Middle frontal gyrus (tissue), 1 donor: ENCODE measurements at regions not wholly inside any gene's neighbourhood (a gene's known extent, or its start where the extent isn't known, plus 50 kb on each side); places are given as distances from the start of the nearest gene placed in this dataset.
"Not testable (repeated sequence)": the region's sequence is repeated elsewhere in the genome, so short reads cannot be mapped to it uniquely, and the experiment has no call there.

Source experiments
- DNase-seq: peaks from one replicate; pipeline ENCODE4 v3.0.0-alpha.2; 2015; ENCODE audit warnings: low spot score; ENCODE audit errors: extremely low spot score

DNA sequence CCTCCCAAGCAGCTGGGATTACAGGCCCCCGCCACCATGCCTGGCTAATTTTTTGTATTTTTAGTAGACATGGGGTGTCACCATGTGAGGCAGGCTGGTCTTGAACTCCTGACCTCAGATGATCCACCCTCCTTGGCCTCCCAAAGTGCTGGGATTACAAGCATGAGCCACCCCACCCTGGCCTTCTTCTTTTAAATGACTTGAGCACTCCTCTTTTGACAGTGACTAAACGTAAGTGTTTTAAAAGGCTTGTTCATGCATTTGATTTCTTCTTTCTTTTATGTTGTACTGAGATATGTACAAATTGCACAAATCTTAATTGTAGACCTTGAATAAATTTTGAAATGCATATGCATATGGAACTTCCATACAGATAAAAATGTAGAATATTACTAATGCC, 337.9 kb downstream of the CETN3 start:
- DNase-seq, result no peak

DNA sequence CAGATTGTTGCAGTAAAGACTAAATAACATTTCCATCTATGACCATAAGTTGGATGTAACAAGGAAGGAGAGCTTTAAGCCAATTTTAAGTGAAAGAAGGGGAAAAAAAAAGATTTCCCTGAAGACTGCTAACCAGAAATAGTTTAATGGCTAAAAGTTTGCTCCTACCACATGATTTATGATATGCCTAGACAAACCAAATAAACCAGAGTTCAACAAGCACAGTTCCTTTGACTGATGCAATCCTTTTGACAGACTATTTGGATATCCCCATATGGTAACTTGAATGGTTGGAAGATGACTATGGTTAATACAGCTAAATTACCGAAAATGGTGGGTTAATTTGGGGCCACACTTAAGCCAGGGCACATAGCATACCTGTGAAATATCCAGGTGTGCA, 338.5 kb downstream of the CETN3 start:
- DNase-seq, result no peak

DNA sequence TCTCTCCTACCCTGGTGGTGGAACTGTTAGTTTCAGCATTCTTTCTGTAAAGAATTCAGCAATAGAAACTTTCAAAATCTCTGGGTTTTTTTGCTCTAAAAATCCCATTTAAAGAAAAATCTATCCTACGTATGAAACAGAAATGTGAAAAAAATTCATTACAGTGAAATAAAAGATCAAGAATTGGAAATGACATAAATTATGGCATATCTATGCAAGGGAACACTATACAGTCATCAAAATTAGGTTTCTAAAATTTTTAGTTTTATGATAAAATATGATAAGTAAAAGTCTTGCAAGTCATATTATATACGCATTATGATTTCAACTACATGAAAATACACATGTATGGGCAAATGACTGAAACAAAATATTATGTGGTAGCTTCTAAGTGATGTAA, 342.6 kb downstream of the CETN3 start:
- no peak for DNase-seq

DNA sequence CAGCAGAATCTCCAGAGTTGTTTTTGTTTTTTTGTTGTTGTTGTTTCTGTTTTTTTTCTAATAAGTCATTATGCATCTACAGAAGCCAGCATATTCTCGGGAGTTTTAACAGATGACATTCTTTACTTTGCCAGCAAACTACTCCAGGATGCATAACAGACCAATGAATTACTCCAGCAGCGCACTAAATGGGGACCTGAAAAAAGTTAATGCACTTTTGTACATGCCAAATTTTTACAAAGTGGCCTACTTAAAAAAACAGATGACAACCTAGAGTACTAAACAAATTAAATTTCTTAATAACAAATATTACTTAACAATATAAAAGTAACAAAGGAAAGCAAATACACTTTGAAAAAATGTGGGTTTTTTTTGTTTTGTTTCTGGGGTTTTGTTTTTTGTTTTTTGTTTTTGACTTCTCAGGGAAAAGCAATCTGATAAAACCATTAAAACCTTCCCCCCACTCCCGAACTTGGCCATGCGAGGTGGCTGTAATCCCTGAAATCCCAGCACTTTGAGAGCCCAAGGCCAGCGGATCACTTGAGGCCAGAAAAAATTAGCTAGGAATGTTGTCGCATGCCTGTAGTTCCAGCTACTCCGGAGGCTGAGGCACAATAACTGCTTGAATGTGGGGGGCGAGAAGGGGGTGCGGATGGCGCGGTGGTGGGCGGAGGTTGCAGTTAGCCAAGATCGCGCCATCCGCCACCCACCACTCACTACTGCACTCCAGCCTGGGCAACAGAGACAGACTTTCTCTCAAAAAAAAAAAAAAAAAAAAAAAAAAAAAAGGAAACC, 352.4 kb downstream of the CETN3 start:
- no peak for DNase-seq

DNA sequence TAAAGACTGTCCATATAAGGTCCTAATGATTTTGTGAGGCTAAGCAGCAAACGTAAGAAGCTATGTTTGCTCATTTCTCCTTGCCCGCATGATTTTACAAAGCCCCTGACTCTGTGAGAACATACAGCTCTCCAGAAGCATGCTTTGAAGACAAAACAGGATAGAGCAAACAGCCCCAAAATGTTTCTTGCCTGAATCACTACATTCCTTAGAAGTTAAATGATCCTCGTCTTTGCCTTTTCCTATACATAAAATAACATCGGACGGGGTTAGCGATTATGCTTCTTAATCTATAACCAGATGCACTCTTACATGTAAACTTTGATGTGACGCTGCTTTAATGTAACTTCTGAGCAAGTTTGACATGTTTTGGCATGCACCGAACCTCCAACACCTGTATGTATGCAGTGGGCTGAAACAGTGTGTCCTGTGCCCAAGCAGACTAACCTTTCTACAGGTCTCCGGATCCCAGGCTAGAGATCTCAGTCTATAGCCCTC, 353.7 kb downstream of the CETN3 start:
- DNase-seq, result no peak

DNA sequence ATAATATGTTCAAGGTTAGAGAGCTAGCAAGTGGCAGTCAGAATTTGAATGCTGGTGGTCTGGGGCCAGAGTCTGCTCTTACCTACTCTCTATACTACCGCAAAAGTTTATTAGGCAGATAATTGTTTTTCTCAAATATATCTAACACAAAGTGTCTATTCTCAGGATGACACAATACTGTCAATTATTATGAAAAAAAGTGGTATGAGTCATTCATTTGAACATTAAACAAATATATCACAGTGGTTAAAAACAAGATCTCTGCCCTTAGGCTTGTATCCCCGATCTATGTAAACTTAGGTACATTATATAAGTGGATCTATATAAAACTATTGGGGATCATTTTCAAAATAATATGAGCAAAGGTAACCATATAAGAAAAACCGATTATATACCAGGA, 354.9 kb downstream of the CETN3 start:
- DNase-seq, result no peak

DNA sequence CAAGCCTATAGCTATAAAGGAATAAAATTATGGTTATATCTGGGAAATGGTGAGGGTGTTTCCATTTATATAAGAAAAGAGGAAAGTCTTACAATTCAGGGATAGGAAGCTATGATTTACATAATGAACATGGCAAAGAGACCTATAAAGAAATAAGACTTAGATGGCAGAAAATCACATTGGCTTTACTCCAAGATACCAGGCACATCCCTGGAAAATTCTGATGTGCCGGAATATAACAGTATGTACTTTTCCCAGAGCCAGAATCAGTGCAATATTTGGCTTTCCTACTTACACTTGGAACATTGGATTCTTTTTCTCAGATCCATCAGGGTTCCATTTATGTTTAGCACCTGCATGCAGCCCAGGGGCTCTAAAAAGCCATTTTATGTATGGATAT, 357.8 kb downstream of the CETN3 start:
- DNase-seq, result no peak

DNA sequence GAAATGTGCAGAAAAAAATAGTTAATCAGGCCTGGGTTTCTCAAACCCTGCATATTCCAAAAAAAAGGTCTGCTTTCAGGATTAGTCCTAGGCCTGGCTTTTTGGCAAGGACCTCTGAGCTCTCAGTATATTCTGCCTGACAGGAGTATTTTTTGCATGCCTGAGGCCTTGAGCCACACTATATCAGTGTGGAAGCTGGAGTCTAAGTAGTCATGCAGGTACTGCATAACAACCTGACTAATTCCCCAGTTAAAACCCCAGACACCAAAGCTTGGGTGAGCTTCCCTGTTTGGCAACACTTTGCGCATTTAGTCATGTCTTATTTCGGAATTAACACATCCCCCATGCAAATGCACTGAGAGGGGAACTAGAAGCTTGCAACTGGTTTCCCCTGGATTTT, 359.5 kb downstream of the CETN3 start:
- no peak for DNase-seq

DNA sequence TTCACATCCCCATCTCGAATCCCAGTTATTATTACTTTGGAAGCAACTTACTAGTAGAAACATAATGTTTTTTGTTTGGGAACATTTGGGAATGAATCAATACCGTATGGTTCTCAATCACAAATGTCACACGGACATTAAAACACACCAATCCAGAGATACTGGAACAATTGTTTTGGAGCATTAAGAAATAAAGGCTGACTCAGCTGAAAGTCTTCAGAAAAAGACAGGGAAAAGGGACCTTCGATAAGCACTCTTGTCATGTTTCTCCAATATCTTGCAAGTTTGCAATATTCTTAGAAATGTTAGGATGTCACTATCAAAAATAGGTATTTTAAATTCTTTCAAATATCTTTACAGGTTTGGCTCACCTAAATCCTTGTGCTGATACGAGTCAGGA, 362.4 kb downstream of the CETN3 start:
- DNase-seq, result no peak

DNA sequence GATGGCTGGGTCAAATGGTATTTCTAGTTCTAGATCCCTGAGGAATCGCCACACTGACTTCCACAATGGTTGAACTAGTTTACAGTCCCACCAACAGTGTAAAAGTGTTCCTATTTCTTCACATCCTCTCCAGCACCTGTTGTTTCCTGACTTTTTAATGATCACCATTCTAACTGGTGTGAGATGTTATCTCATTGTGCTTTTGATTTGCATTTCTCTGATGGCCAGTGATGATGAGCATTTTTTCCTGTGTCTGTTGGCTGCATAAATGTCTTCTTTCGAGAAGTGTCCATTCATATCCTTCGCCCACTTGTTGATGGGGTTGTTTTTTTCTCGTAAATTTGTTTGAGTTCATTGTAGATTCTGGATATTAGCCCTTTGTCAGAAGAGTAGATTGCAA, 369.5 kb downstream of the CETN3 start:
- DNase-seq, result not testable (repeated sequence)

DNA sequence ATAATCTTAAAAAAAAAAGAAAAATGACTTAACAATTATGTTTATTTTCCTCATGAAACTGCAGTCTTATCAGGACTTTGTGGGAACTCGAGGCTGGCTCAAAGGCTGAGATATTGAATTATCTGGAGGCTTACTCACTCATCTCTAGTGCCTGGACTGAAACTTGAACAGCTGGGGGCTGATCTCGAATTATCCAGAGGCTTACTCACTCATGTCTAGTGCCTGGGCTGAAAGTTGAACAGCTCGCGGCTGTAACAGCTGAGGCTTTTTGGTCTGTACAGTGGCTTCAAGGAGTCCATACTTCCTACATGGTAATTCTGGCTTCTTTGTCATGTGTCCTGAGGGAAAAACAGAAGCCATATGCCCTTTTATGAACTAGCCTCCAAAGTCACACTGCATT, 371.9 kb downstream of the CETN3 start:
- DNase-seq, result no peak

DNA sequence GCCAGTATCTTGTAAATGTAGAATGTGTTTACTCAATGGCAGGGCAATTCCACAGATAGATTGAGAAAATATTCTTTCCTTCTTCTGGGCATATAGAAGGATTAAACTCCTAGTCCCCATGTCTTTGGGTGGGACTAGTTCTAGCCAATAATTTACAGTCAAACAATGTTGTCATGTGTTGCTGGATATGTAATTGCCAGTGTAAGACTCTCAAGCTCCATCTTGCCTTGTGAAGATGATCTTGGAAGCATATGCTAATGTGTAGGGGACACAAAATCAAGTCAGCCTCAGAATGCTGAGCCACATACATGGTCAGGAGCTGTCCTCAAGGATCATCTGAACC, 386.9 kb downstream of the CETN3 start:
- no peak for DNase-seq

DNA sequence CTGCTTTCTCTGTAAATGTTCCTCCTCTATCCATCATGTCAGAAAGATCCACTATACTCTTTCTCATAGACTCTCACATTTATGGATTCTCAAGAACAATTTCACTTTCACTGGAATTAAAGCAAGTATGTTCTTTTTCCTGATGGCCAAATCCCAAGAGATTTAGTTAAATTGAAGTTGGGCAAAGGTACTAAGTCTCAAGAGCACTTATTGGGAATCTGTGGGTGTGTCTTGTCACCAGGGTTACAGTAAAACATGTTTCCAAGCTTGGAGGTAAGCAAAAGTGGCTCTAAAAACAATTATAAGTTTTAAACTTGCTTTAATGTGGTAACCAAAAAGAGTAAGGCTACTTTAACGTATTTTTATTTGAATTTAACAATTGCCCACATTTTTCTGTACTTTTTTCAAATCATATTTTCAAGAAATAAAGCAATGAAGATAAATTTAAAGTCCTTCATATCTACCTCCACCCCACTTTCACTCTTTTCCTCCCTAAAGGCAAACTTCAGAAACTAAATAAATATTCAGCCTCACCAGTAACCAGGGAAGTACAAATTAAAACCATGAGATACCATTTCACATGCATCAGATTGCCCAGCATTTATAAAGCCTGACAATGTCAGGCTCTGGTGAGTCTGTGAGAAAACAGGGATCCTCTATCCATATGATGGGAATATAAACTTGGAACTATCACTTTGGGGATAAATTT, 387.4 kb downstream of the CETN3 start:
- DNase-seq, result no peak

DNA sequence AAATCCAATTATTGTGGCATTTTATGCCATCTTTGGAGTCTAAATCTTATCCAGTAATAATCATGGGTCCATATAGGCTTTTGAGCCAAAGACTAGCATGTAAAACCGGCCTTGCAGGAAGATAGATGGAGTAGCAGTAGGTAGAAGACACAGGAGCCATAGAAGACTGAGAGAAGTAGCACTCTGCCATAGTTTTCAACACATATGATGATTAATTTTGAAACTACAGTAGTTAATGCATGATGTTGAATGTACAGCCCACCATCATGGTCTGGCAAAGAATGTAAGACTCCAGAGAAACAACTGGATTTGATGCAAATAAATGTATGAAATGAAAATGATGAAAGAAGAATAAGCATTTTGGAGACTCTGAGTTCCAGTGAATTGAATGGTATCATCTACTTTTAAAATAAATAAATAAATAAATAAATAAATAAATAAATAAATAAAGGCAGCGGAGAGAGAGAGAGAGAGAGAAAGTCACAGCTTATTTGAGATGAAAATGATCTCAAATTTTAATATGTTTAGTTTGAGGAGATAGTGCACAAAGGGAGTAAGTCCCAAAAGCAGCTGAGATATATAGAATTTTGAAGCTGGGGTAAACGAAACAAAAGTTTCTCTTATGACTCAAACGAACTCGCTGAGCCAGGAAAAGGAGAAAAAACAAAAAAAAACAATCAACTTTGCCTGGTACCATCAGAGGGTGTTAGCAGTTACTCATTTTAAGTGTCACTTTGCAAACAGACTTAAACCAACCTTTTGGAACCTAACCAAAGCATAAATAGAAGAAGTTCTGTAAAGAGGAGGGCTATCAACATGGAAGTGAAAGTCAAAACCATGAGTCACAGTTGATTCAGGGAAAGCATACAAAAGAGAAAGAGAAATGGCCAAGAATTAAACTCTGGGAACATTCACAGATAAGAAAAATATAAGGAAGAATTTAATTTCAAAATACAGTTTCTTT, 388.7 kb downstream of the CETN3 start:
- peak; percentile 55 for DNase-seq

DNA sequence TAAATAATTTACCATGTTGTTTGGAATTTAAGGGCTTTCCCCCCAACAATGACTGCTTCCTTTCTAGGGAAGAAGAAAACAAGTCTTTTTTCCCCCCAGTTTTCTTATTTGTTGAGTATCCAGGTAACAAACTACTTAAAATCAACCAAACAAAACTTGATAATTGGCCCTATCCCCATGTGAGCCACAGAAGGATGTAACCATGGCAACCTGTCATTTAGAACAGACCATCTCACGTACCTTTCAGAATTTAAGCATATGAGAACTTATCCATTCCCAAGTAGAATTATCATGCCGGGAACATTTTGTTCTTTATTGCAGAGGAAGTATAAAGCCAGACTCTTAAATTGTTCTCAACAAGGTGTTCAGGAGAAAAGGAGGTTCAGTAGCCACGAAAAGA, 392.3 kb downstream of the CETN3 start:
- DNase-seq, result no peak

DNA sequence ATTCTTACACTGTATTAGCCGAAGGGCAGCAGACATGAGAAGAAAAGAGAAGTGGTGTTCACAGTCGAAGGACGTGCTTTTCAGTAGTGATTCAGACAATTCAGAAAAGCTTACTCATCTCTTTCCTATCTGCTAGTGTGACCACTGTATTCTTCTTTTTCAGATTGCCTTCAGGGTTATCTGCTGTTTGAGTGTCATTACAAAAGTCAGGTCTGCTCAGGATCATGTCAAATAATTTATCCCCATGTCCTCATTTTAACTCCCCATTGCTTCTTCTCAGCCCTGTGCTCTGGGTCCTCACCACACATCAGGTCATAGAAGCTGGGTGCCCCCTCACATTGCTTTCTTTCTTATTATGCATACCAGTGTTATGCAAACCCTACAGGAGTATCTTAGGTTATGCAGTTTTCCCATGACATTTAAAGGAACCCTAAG, 394.0 kb downstream of the CETN3 start:
- no peak for DNase-seq

DNA sequence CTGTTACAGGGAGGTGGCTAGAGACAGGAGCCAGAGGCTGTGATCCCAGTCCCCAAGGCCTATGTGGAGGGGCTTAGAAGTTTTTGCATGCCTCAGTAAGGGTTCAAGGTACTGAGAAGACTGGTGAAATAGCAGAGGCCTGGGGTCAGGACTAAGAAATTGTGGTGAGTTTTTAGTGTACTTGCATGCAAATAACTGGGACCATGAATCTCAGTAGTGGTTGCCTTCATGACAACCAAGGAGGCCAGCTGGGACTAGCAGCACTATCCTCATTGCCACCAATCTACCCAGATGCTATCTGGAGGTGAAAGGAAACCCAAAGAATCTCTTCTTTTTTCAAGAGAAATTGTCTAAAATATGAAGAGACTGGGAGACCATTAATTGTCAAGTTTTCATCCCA, 395.1 kb downstream of the CETN3 start:
- DNase-seq, result no peak

DNA sequence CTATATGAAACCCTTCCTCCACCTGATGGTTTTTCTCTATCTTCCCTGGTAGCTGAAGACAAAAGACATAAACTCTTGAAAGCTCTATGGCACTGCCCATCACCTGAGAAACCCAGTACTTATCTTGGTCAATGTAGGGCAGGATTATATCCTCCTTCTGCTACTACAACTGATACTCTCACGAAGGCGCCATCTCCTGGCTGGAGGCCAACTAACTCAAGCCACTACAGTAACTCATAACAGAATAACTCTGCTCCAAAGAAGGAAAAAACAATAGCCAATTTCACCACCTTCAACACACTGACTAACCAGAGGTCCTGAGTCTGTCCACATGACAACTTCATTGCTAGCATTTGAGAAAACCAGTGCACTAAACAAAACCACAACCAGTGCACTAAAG, 409.2 kb downstream of the CETN3 start:
- no peak for DNase-seq

DNA sequence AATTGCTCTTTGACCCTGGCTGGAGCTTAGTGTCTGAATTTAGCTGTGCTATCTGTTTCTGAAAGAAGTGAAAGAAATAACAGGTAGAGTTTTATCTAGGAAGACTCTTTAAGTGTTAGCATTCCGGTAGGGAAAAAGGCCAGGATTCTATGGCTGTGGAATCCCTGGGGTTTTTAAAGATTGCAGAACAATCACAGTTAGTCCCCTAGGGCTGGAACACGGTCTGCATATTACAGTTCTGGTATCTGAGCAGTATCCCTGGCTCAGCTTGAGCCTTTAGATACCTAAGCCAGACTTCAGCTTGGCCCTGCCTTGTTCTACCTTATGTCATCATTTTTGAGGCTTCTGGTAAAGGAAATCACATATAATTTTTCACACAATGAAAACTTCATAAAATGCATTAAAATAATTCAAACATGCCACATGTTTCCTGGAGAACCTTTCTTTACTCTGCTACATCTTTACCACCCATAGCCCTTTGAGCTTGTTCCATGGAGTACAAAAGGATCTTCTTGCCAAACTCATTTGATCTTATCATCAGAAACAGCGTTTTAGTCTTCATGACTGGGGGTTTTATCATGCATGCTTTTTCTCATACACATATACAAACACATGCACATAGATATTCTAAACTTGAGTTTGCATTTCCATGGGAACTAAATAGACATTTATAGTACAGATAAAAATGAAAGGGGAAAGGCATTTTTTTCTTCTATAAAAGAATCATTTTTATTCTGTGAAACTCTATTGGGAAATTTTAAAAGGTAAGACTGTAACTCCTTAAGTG, 410.8 kb downstream of the CETN3 start:
- no peak for DNase-seq

DNA sequence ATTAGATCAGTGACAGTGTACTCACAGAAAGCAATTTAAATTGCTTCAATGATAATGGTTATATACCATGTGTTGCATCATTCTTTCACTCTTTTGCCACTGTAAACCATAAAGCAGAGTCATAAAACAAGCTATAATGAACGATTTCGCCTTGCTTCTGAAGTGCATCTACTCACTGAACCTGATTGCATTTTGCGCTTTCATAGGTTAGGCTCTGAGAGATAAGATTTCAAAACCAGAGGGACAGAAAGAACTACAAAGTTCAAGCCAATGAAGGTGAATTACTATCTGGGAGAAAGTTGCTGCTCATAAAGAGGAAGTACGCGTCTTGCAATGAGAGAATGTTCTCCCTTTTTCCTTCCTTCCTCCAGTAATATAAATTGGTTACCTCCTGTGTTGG, 412.7 kb downstream of the CETN3 start:
- no peak for DNase-seq

DNA sequence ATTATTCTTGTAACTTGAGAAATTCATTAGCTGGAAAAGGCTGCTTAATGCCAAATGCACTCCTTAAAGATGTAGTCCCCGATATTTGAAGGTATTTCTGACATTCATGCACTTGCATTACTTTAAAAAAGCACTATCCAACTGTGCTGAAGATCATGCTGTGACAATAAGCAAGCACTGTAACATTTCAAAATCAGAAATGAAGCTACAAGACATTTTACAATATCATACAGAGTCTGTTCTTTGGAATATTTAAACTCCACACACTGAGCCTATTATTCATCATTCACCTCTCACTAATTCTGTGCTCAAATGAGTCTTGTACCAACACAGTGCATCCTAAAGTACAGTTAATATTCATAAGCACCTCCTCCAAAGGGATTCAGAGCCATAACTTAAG, 413.2 kb downstream of the CETN3 start:
- DNase-seq, result no peak
